ENCODE measurements at regions not wholly inside any gene's neighbourhood (a gene's known extent, or its start where the extent isn't known, plus 50 kb on each side); places are given as distances from the start of the nearest gene placed in this dataset.

GRCh38 chr16:86930001-86930400, 351.7 kb downstream of the FOXL1 start:
- no peak for DNase-seq (ENCODE audit: low read depth)

GRCh38 chr16:86930663-86931373, 352.5 kb downstream of the FOXL1 start:
- no peak for DNase-seq (ENCODE audit: low read depth)

GRCh38 chr16:86931410-86931941, 353.1 kb downstream of the FOXL1 start:
- DNase-seq (ENCODE audit: low read depth): no peak

- no peak for DNase-seq (ENCODE audit: low read depth)
These were observed 354.0 kb downstream of the FOXL1 start for GRCh38 chr16:86932130-86932982.

- DNase-seq (ENCODE audit: low read depth): no peak
These were observed 356.4 kb downstream of the FOXL1 start for GRCh38 chr16:86934581-86935375.

DNA sequence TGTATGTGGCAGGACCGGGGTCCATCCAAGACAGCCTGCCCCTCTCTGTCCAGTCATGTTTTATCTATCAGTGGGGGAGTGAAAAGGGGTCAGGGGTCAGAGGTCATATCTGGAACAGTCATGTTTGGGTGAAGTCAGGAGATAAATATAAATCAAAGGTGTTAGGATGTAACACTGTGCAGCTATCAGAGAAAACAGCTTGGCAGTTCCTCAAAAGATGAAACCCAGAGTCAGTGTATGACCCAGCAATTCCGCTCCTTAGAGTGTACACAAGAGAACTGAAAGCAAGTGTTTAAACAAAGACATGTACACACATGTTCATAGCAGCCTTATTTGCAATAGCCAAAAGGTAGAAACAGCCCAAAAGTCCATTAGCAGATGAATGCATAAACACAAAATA, 361.3 kb downstream of the FOXL1 start:
- no peak for DNase-seq (ENCODE audit: low read depth)

DNA sequence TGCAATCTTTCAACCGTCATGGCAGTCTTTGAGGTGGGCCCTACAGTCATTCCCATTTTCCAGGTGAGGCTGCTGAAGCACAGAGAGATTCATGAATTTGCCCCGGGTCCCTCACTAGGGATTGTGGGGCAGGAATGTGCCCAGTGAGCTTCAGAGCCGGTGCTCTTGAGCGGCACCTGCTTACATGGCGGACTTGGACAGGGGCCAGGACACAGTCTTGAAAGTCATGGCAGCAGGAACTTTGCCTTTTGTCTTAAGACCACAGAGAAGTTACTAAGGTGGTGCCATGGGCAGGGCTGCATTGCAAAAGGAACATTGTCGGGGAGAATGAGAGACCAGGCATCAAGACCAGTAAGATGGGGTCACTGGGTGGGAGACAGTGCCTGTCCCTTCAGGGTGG, 363.4 kb downstream of the FOXL1 start:
- DNase-seq (ENCODE audit: low read depth): no peak

GRCh38 chr16:86942151-86943051, 364.1 kb downstream of the FOXL1 start:
- DNase-seq (ENCODE audit: low read depth): no peak

DNA sequence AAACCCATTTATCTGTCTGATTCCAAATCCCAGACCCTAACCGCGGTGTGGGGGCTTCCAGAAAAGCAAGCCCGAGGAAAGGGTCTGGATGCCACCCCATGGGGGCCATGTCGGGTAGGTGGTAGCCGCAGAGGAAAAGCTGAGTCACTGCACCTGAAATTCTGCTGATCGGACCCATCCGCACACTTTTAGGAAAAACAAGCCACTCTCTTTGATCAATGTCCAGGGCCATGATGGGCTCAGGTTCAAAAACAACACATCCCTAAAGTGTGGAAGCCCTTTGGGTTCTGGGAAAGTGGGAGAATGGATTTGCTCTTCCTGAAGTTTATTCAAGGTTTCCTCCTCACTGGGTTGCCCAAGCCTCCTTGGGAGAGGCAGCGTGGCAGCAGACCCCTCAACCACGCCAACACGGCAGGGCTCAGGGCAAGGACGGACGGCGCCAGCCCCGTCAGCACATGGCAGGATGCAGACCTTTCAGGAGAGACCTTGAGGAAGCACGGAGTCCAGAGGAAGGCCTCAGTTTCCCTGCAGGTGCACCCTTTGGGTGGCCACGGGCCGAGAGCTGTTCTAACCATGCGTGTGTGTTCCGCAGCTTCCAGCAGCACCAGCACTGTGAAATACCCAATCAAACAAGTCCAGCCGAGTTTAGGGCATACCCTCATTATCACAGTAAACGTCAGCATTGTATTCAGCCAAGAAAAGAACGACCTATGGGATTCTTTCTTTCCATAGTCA, 367.0 kb downstream of the FOXL1 start:
- DNase-seq (ENCODE audit: low read depth): no peak

- no peak for DNase-seq (ENCODE audit: low read depth)
These were observed 368.0 kb downstream of the FOXL1 start for GRCh38 chr16:86946396-86946795.

DNA sequence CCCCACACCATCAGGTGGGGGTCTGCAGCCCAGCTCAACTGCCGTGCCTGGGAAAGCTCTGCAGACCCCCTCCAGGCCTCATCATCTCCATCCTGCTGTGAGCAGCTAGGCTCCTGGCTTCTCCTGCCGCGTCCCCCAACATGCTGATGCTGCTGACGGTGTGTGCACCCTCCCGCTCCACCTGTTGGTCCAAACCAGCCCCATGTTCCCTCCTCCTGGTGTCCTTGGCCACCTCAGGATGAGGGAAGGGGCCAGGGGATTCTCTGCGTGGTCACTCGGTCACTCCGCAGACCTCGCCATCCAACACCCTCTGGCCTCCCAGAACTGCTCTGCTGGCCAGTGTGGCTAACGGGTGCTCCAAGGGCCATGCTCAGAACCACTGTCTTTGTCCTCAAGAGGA, 368.6 kb downstream of the FOXL1 start:
- DNase-seq (ENCODE audit: low read depth): no peak

DNA sequence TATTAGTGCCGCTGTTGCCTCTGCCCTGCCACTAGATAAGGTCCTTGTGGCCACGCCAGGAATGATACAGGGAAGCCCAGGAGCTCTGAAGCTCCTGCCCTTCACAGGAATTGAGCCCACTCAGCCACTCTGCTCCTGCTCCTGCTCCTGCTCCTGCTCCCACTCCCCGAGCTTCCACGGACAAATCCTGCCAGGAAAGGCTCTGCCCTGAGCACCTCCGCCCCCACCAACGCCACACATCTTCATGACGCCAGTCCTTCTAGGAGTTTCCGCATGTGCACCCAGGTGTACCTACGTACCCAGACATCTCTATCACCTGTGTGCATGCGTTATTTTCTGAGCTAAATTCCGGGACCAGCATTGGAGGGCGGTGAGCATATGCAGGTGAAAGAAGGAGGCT, 369.1 kb downstream of the C16orf95 start:
- no peak for DNase-seq (ENCODE audit: low read depth)

DNA sequence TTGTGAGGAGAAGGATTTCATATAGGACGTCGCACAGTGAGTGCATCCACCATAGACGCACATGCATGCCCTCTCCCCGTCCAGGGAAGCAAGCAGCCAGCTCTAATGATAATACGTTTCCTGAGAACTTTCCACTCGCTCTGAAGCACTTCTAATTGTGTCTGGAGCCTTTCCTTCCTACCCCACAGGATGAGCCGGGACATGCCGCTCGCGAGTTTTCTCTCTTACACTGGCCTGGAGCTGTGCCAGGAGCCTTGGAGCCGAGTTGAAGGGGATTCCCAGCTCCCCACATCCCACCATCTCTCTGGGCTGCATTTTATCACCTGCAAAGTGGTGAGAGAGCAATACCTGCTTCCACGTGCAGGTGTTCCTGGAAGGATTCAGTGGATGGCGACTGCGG, 368.1 kb downstream of the C16orf95 start:
- no peak for DNase-seq (ENCODE audit: low read depth)

GRCh38 chr16:86949630-86950029, 367.6 kb downstream of the C16orf95 start:
- DNase-seq (ENCODE audit: low read depth): no peak

GRCh38 chr16:86951041-86951822, 366.0 kb downstream of the C16orf95 start:
- no peak for DNase-seq (ENCODE audit: low read depth)

- no peak for DNase-seq (ENCODE audit: low read depth)
These were observed 365.2 kb downstream of the C16orf95 start for GRCh38 chr16:86951831-86952598.

- no peak for DNase-seq (ENCODE audit: low read depth)
These were observed 364.4 kb downstream of the C16orf95 start for GRCh38 chr16:86952769-86953168.

DNA sequence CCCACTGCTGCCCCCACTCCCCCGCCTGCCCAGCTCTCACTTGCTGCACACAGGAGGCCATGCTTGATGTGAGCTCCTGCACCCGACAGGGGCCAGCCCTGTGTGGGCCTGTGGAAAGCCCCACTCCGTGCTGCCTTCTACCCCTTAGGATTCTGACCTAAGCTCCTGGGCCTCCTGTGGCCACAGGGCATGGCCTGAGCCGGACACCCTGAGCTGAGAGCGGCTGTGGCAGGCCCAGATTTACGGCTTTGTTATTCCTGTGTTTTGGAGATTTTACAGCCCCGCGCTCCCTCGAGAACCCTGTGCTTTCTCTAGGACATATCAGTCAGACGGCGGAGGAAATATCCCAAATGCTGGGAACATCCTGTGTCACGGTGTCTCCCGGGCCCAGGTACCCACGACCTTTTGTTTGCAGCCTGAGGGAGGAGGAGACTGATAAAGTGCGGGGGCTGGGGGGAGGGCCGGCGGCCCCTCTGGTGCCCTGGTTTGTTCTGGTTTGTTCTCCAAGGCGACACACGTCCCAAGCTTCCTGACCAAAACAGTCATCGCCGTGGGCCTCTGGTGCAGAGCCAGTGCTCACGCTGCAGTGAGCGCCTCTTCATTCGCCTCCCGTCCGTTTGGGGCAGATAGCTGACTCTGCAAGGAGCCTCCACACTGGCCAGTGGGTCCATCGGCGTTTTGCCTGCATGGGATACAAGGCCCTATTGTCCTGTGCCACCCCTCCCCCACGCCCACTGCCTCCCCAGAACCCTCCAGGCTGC, 363.4 kb downstream of the C16orf95 start:
- DNase-seq (ENCODE audit: low read depth): no peak
